Peyer's patch (tissue), 4 donors: ENCODE measurements at regions not wholly inside any gene's neighbourhood (a gene's known extent, or its start where the extent isn't known, plus 50 kb on each side); places are given as distances from the start of the nearest gene placed in this dataset.

Source experiments
- CTCF ChIP-seq, 6 experiments: fragments of 450-650 bp in 4 of 6; fragments of 200-600 bp in 2 of 6; sonication (generic) in 1 of 6; IDR thresholded peaks; one replicate each; pipeline ENCODE4 v1.5.1; 2017 to 2019; ENCODE audit warnings: antibody characterized with exemption in 6 of 6, mild to moderate bottlenecking in 3 of 6, moderate library complexity in 1 of 6
- POLR2A ChIP-seq, 2 donors: fragments of 450-650 bp; IDR thresholded peaks; one replicate each; pipeline ENCODE4 v1.5.1; 2017; ENCODE audit warnings: antibody characterized with exemption in 2 of 2, mild to moderate bottlenecking in 2 of 2, moderate library complexity in 2 of 2

- TF ChIP-seq POLR2A (IDR thresholded peaks at IDR 0.05): no peak
- no peak for TF ChIP-seq CTCF (IDR thresholded peaks at IDR 0.05)
These were observed 185.5 kb upstream of the NRSN1 start for GRCh38 chr6:23940466-23940865.
